ENCODE measurements at regions not wholly inside any gene's neighbourhood (a gene's known extent, or its start where the extent isn't known, plus 50 kb on each side); places are given as distances from the start of the nearest gene placed in this dataset.
A peak's percentile ranks its signal among the peaks of the same experiment; 100 is the strongest.

DNA sequence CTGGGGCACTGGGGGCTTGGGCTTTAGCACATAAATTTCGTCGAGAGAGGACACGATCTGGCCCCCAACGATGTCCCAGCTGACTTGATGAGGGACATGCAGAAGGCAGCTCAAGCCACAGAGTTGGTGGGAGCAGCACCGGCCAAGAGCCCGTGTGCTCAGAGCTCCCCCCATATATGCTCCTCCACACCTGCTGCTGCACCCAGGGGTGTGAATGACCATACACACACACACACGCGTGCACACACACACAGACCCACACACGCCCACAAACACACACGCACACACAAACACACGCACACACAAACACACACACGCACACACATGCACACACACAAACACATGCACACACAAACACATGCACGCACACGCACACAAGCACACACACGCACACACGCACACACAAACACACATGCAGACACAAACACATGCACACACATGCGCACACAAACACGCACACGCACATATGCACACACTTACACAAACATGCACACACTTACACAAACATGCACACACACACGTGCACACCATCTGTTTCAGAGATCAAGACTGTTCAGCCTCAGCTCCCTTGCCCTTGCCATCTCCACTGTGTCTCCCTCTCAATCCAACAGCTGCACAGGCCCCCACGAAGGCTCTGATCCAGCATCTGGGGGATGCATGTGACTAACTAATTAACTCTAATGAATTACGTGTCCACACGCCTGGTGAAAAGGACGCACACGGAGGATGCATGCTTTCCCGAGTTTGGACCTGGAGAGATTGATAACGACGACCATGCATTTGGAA, 85.6 kb upstream of the TNRC6C start:
- H3K27me3 Mint-ChIP-seq (ENCODE audit: low read depth): no peaks in the 10 kb centered on the region
- no peak overlapping the region for H3K27ac Mint-ChIP-seq (ENCODE audit: unreplicated experiment)
- H3K4me1 Mint-ChIP-seq: no peaks in the 10 kb centered on the region
- H3K4me3 Mint-ChIP-seq: no peak overlapping the region
- no peak for DNase-seq (ENCODE audit: low read depth, low spot score)
- no peak for TF ChIP-seq CTCF (conservative IDR thresholded peaks at IDR 0.05)
- H3K9me3 Mint-ChIP-seq: peaks cover 3% of the 10 kb centered on the region
- H3K36me3 Mint-ChIP-seq (ENCODE audit: low read depth): no peaks in the 10 kb centered on the region

GRCh38 chr17:77873500-77874302, 84.8 kb upstream of the TNRC6C start:
- Mint-ChIP-seq H3K9me3 (peaks cover 3% of the 10 kb centered on the region), H3K4me1 (no peaks in the 10 kb centered on the region), H3K4me3 (no peak overlapping the region), H3K27me3 (ENCODE audit: low read depth) (no peaks in the 10 kb centered on the region), H3K36me3 (ENCODE audit: low read depth) (no peaks in the 10 kb centered on the region), H3K27ac (ENCODE audit: unreplicated experiment) (no peak overlapping the region)
- no peak for DNase-seq (ENCODE audit: low read depth, low spot score)
- no peak for TF ChIP-seq CTCF (conservative IDR thresholded peaks at IDR 0.05)

DNA sequence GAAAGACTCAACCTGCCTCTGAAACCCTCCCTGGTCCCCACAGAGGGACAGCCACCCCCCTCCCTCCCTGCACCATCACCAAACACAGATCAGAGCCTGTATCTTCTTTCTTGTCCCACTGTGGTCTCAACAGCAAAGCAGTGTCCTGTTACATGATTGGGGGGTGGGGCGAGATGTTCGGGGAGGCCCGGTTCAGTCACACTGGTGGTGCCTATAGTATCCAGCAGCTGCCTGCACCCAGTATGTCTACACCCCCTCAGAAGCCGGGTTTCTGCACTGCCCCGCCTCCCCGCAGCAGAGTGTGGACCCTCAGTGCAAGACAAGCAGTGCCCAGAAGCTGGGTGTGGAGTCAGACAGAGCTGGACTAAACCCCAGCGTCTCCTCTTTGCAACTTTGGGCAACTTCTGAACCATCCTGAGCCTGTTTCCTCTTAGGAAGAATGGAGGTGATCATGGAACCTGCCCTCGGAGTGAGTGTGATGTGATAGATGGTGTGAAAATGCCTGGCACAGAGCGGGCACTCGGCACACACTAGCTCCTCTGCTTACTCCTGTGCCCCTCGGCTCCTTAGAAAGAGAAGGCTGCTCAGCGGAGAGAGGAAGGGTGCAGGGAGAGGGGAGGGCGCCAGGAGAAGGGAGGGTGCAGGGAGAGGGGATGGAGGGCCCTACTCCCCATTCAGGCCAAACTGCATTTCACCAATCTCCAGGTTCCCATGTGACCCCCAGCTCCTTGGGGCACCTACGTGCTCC, 84.0 kb upstream of the TNRC6C start:
- peaks cover 3% of the 10 kb centered on the region for H3K9me3 Mint-ChIP-seq
- no peak overlapping the region for H3K27ac Mint-ChIP-seq (ENCODE audit: unreplicated experiment)
- H3K36me3 Mint-ChIP-seq (ENCODE audit: low read depth): no peaks in the 10 kb centered on the region
- H3K4me1 Mint-ChIP-seq: no peaks in the 10 kb centered on the region
- no peak for TF ChIP-seq CTCF (conservative IDR thresholded peaks at IDR 0.05)
- no peak overlapping the region for H3K4me3 Mint-ChIP-seq
- no peak for DNase-seq (ENCODE audit: low read depth, low spot score)
- no peaks in the 10 kb centered on the region for H3K27me3 Mint-ChIP-seq (ENCODE audit: low read depth)

DNA sequence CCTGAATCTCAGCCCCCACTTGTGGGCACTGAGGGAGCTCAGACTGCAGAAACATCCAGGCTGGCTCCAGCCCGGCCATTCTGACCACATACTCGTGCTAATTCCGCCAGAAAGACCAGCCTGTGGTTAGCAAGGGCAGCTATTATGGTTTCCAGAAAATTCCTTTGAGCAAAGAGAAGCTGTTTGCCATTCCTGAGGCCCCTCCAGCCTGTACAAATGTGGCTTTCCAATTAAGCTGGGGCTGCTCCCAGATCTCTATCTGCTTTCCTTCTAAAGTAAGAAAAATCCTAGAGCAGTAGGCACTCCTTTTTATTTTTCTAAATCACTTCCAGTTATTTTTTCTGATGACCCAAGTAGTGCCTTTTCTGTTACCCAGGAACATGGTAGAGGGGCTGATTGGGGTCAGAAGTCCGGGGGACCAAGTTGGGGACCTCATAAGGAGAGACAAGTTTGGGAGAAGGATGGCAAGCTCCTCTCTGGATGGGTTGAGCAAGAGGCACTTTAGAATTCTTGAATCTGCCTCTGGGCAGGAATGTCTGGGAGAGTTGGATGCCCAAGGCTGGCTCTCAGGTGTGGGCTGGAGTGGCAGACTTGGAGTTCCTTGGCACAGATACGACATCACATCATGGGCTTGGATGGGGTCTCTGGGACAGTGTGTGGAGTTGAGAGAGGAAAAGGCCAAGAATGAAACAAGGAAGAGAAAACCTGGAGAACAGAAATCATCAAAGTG, 83.3 kb upstream of the TNRC6C start:
- Mint-ChIP-seq H3K27ac (ENCODE audit: unreplicated experiment) (peak overlapping the region; percentile 87), H3K36me3 (ENCODE audit: low read depth) (no peaks in the 10 kb centered on the region), H3K9me3 (peaks cover 3% of the 10 kb centered on the region), H3K4me1 (no peaks in the 10 kb centered on the region), H3K4me3 (no peak overlapping the region), H3K27me3 (ENCODE audit: low read depth) (no peaks in the 10 kb centered on the region)
- TF ChIP-seq CTCF (conservative IDR thresholded peaks at IDR 0.05): no peak
- DNase-seq (ENCODE audit: low read depth, low spot score): no peak

Data from neural crest cell (in vitro differentiated cells).